IMR-90 (cell line): ENCODE measurements at regions not wholly inside any gene's neighbourhood (a gene's known extent, or its start where the extent isn't known, plus 50 kb on each side); places are given as distances from the start of the nearest gene placed in this dataset.

Experiments used
- ATAC-seq: fragments of 200-7000 bp; cut with Tn5 transposase; 2 replicates; pipeline ENCODE4 v1.9.1; 2020; ENCODE audit warnings: low read depth, mild to moderate bottlenecking, moderate library complexity
- BruUV-seq: library from RNA; stranded (reverse); fragments of 400-500 nt; replicated peaks from 2 replicates; lab custom pipeline; 2021; lab: Mats Ljungman, UMichigan
- CTCF ChIA-PET: fragments of 300-600 bp; formaldehyde crosslinking; extraction: SDS; loops from one replicate; lab custom pipeline; 2021; ENCODE audit warnings: antibody characterized with exemption; lab: Yijun Ruan, JAX
- POLR2A ChIA-PET: fragments of 300-600 bp; sonication (Branson Sonifier 250); formaldehyde crosslinking; loops from one replicate; lab custom pipeline; 2022; ENCODE audit warnings: antibody characterized with exemption; ENCODE audit not compliant: unreplicated experiment; lab: Charles Lee
- DNase-seq: peaks from one replicate; pipeline ENCODE4 v3.0.0; 2013
- H2AFZ ChIP-seq: replicated peaks from 2 replicates; pipeline ENCODE3; 2013; ENCODE audit warnings: low read length, mild to moderate bottlenecking; ENCODE audit not compliant: poor library complexity
- H2AK5ac ChIP-seq: 2 replicates; pipeline ENCODE4 v1.6.1; 2013; ENCODE audit warnings: low read depth, low read length, inconsistent platforms
- H2AK9ac ChIP-seq: replicated peaks from 2 replicates; pipeline ENCODE3; 2013; ENCODE audit warnings: mild to moderate bottlenecking, low read depth, low read length, moderate library complexity; ENCODE audit not compliant: poor library complexity
- H2BK120ac ChIP-seq: 2 replicates; pipeline ENCODE4 v1.6.1; 2013; ENCODE audit warnings: low read depth, low read length, inconsistent platforms
- H2BK15ac ChIP-seq: 3 replicates; pipeline ENCODE4 v1.6.1; 2013; ENCODE audit warnings: low read depth, low read length, inconsistent platforms
- H2BK20ac ChIP-seq: 2 replicates; pipeline ENCODE4 v1.6.1; 2013; ENCODE audit warnings: low read depth, mild to moderate bottlenecking, inconsistent platforms, low read length, moderate library complexity
- H2BK5ac ChIP-seq: 2 replicates; pipeline ENCODE4 v1.6.1; 2013; ENCODE audit warnings: mild to moderate bottlenecking, low read depth, low read length, inconsistent platforms; ENCODE audit not compliant: poor library complexity, severe bottlenecking
- H3K14ac ChIP-seq: replicated peaks from 2 replicates; pipeline ENCODE4 v1.6.1; 2013; ENCODE audit warnings: low read depth, low read length, inconsistent platforms
- H3K18ac ChIP-seq: 2 replicates; pipeline ENCODE4 v1.6.1; 2013; ENCODE audit warnings: low read depth, low read length, control low read depth
- H3K23ac ChIP-seq: 2 replicates; pipeline ENCODE4 v1.6.1; 2013; ENCODE audit warnings: low read depth, low read length, inconsistent platforms
- H3K27ac ChIP-seq: 2 replicates; pipeline ENCODE4 v1.5.1; 2013; ENCODE audit warnings: mild to moderate bottlenecking, control low read depth, low read length; ENCODE audit not compliant: insufficient read depth
- H3K27me3 ChIP-seq: 2 replicates; pipeline ENCODE4 v1.6.1; 2013; ENCODE audit warnings: low read length; ENCODE audit not compliant: control insufficient read depth, insufficient read depth
- H3K36me3 ChIP-seq: 2 replicates; pipeline ENCODE4 v1.6.1; 2013; ENCODE audit warnings: low read length, mixed read lengths; ENCODE audit not compliant: control insufficient read depth, insufficient read depth
- H3K4ac ChIP-seq: 2 replicates; pipeline ENCODE4 v1.6.1; 2013; ENCODE audit warnings: low read depth, low read length, inconsistent platforms
- H3K4me1 ChIP-seq: 2 replicates; pipeline ENCODE4 v1.6.1; 2013; ENCODE audit warnings: low read length, mixed read lengths; ENCODE audit not compliant: control insufficient read depth, insufficient read depth
- H3K4me2 ChIP-seq: 2 replicates; pipeline ENCODE4 v1.6.1; 2013; ENCODE audit warnings: low read depth, mild to moderate bottlenecking, control low read depth, low read length, moderate library complexity
- H3K4me3 ChIP-seq: 2 replicates; pipeline ENCODE4 v1.5.1; 2013; ENCODE audit warnings: low read depth, mild to moderate bottlenecking, control low read depth, low read length, moderate library complexity; ENCODE audit not compliant: insufficient read depth
- H3K56ac ChIP-seq: 2 replicates; pipeline ENCODE4 v1.6.1; 2013; ENCODE audit warnings: low read length, inconsistent platforms; ENCODE audit not compliant: insufficient read depth; ENCODE audit errors: extremely low read depth
- H3K79me1 ChIP-seq, 2 experiments: 2 replicates each; pipeline ENCODE4 v1.6.1; 2013; ENCODE audit warnings: low read length in 2 of 2, inconsistent platforms in 1 of 2, low read depth in 1 of 2
- H3K9ac ChIP-seq: 2 replicates; pipeline ENCODE4 v1.6.1; 2013; ENCODE audit warnings: low read depth, low read length, control low read depth
- H3K9me1 ChIP-seq: 2 replicates; pipeline ENCODE4 v1.6.1; 2013; ENCODE audit warnings: low read length, inconsistent platforms; ENCODE audit not compliant: insufficient read depth
- H3K9me3 ChIP-seq: 2 replicates; pipeline ENCODE4 v1.6.1; 2013; ENCODE audit warnings: low read length; ENCODE audit not compliant: control insufficient read depth, insufficient read depth
- H4K20me1 ChIP-seq: 2 replicates; pipeline ENCODE4 v1.6.1; 2013; ENCODE audit warnings: low read length, inconsistent platforms; ENCODE audit not compliant: insufficient read depth
- H4K5ac ChIP-seq: 2 replicates; pipeline ENCODE4 v1.6.1; 2013; ENCODE audit warnings: mild to moderate bottlenecking, low read depth, low read length, control low read depth
- H4K8ac ChIP-seq, 2 experiments: 2 replicates each; pipeline ENCODE4 v1.6.1; 2013; ENCODE audit warnings: low read depth in 2 of 2, low read length in 2 of 2, control low read depth in 1 of 2, inconsistent platforms in 1 of 2
- H4K91ac ChIP-seq: 2 replicates; pipeline ENCODE4 v1.6.1; 2013; ENCODE audit warnings: low read depth, low read length, inconsistent platforms; ENCODE audit not compliant: insufficient read depth
- BHLHE40 ChIP-seq: fragments of 150-350 bp; IDR thresholded peaks from 2 replicates; pipeline ENCODE4 v1.6.1; 2016; ENCODE audit warnings: mild to moderate bottlenecking, low read depth, low read length
- CEBPB ChIP-seq: IDR thresholded peaks from 2 replicates; pipeline ENCODE4 v1.6.1; 2012; ENCODE audit warnings: low read depth, low read length, improper control_type of control experiment
- CHD1 ChIP-seq: IDR thresholded peaks from 2 replicates; pipeline ENCODE4 v1.6.1; 2012; ENCODE audit warnings: low read depth, low read length, improper control_type of control experiment
- FOS ChIP-seq: fragments of 150-350 bp; IDR thresholded peaks from 2 replicates; pipeline ENCODE4 v1.6.1; 2016; ENCODE audit warnings: low read depth, low read length
- MAFK ChIP-seq: IDR thresholded peaks from 2 replicates; pipeline ENCODE4 v1.6.1; 2012; ENCODE audit warnings: low read depth, low read length, improper control_type of control experiment
- MAZ ChIP-seq: IDR thresholded peaks from 2 replicates; pipeline ENCODE4 v1.6.1; 2012; ENCODE audit warnings: low read depth, mild to moderate bottlenecking, low read length, improper control_type of control experiment, moderate library complexity, borderline replicate concordance
- MXI1 ChIP-seq: IDR thresholded peaks from 2 replicates; pipeline ENCODE4 v1.6.1; 2012; ENCODE audit warnings: low read depth, mild to moderate bottlenecking, low read length, moderate library complexity, borderline replicate concordance
- NFE2L2 ChIP-seq: fragments of 150-350 bp; IDR thresholded peaks from 2 replicates; pipeline ENCODE4 v1.6.1; 2016; ENCODE audit warnings: low read depth, mild to moderate bottlenecking, low read length
- POLR2A ChIP-seq: IDR thresholded peaks from 2 replicates; pipeline ENCODE4 v1.6.1; 2012; ENCODE audit warnings: mild to moderate bottlenecking, low read depth, low read length
- RAD21 ChIP-seq: IDR thresholded peaks from 2 replicates; pipeline ENCODE4 v1.6.1; 2012; ENCODE audit warnings: low read length, improper control_type of control experiment
- RCOR1 ChIP-seq: IDR thresholded peaks from 2 replicates; pipeline ENCODE4 v1.6.1; 2012; ENCODE audit warnings: mild to moderate bottlenecking, low read length, improper control_type of control experiment; ENCODE audit not compliant: insufficient replicate concordance
- RFX5 ChIP-seq: IDR thresholded peaks from 2 replicates; pipeline ENCODE4 v1.8.0; 2012; ENCODE audit warnings: low read depth, mild to moderate bottlenecking, low read length, moderate library complexity
- SMC3 ChIP-seq: fragments of 150-350 bp; IDR thresholded peaks from 2 replicates; pipeline ENCODE4 v1.6.1; 2016; ENCODE audit warnings: low read depth, mild to moderate bottlenecking, antibody characterized with exemption, low read length, moderate library complexity
- USF2 ChIP-seq: fragments of 150-350 bp; IDR thresholded peaks from 2 replicates; pipeline ENCODE4 v1.6.1; 2017; ENCODE audit warnings: mild to moderate bottlenecking, antibody characterized with exemption, low read length, low read depth
- dilution Hi-C: fragments of 300-500 bp; cut with HindIII; formaldehyde crosslinking; loops from one replicate; pipeline ENCODE4 v1.14.3; 2018; ENCODE audit warnings: low sequenced_read_pairs; ENCODE audit not compliant: unreplicated experiment
- in situ Hi-C: fragments of 300-500 bp; cut with MboI; formaldehyde crosslinking; loops from 3 replicates; pipeline ENCODE4 v1.14.3; 2019; ENCODE audit warnings: low sequenced_read_pairs, inconsistent platforms, mixed read lengths
- intact Hi-C: fragments of 100-400 bp; cut with micrococcal nuclease; formaldehyde crosslinking; loops from 2 replicates; pipeline ENCODE4 v1.10.0; 2022
- TF ChIP-seq, protein P1 (sequence below): conservative IDR thresholded peaks from 2 replicates; pipeline ENCODE4 v1.5.1; 2012; ENCODE audit warnings: mild to moderate bottlenecking, low read depth, low read length, improper control_type of control experiment
- TF ChIP-seq, protein P2 (sequence below): fragments of 150-350 bp; IDR thresholded peaks from 2 replicates; pipeline ENCODE4 v1.6.1; 2016; ENCODE audit warnings: low read depth, mild to moderate bottlenecking, low read length, moderate library complexity, borderline replicate concordance

DNA sequence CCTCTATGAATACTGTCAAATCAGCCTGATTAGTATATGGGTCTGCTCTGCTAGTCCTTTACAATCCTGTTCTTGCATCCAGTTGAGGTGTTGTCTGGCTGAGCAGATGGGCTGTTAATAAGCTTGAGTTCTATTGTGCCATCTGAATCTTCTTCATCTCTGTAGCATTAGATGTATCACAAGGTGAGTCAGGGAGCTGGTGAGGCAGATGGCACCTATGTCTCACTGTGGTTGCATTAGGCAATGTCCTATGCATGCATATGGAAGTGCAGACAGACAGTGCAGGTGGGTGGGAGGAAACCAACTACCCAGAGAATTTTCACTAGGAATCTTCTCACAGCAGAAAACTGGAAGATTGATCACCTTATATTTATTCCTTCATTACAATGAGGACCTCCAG, 165.7 kb upstream of the STXBP6 start:
- DNase-seq (no peak), ATAC-seq (no peak)
- Histone ChIP-seq H2BK15ac (no peak overlapping the region), H3K4me2 (no peak overlapping the region), H3K27ac (no peak overlapping the region), H3K79me1 (no peaks in the 10 kb centered on the region), H3K4me1 (no peaks in the 10 kb centered on the region), H3K23ac (no peak overlapping the region), H4K8ac (no peak overlapping the region), H3K9me3 (no peaks in the 10 kb centered on the region; the same call in 1 of the 2 replicates), H2BK5ac (no peak overlapping the region), H3K14ac (no peak overlapping the region), H4K5ac (no peak overlapping the region), H3K4ac (no peak overlapping the region), H2AFZ (no peak overlapping the region), H3K9me1 (no peaks in the 10 kb centered on the region), H4K91ac (no peak overlapping the region), H2BK20ac (no peak overlapping the region), H3K27me3 (no peaks in the 10 kb centered on the region), H4K20me1 (no peaks in the 10 kb centered on the region), H2AK9ac (no peak overlapping the region), H3K4me3 (no peak overlapping the region), H2AK5ac (no peak overlapping the region), H3K18ac (no peak overlapping the region), H3K36me3 (no peaks in the 10 kb centered on the region), H3K56ac (no peak overlapping the region), H2BK120ac (no peak overlapping the region), H3K9ac (no peak overlapping the region)
- ChIA-PET CTCF (interaction anchor here (0.6 kb wide), 1 partner anchor 119 kb away, joined by 4 read pairs; no protein-coding TSS in a partner anchor), POLR2A (no interaction called here)
- BruUV-seq: no TSS peak
- intact Hi-C loops (no loop called here), dilution Hi-C loops (no loop called here), in situ Hi-C loops (no loop called here)
- TF ChIP-seq POLR2A (no peak), RFX5 (no peak), MAFK (no peak), USF2 (no peak), BHLHE40 (no peak), CHD1 (no peak), RAD21 (no peak), MXI1 (no peak), NFE2L2 (no peak), RCOR1 (no peak), SMC3 (no peak), FOS (no peak), CEBPB (no peak), MAZ (no peak)
- TF ChIP-seq, protein P1, sequence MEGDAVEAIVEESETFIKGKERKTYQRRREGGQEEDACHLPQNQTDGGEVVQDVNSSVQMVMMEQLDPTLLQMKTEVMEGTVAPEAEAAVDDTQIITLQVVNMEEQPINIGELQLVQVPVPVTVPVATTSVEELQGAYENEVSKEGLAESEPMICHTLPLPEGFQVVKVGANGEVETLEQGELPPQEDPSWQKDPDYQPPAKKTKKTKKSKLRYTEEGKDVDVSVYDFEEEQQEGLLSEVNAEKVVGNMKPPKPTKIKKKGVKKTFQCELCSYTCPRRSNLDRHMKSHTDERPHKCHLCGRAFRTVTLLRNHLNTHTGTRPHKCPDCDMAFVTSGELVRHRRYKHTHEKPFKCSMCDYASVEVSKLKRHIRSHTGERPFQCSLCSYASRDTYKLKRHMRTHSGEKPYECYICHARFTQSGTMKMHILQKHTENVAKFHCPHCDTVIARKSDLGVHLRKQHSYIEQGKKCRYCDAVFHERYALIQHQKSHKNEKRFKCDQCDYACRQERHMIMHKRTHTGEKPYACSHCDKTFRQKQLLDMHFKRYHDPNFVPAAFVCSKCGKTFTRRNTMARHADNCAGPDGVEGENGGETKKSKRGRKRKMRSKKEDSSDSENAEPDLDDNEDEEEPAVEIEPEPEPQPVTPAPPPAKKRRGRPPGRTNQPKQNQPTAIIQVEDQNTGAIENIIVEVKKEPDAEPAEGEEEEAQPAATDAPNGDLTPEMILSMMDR: no peak
- TF ChIP-seq, protein P2, sequence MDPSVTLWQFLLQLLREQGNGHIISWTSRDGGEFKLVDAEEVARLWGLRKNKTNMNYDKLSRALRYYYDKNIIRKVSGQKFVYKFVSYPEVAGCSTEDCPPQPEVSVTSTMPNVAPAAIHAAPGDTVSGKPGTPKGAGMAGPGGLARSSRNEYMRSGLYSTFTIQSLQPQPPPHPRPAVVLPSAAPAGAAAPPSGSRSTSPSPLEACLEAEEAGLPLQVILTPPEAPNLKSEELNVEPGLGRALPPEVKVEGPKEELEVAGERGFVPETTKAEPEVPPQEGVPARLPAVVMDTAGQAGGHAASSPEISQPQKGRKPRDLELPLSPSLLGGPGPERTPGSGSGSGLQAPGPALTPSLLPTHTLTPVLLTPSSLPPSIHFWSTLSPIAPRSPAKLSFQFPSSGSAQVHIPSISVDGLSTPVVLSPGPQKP: no peak
